GM12891 (cell line): ENCODE measurements at regions not wholly inside any gene's neighbourhood (a gene's known extent, or its start where the extent isn't known, plus 50 kb on each side); places are given as distances from the start of the nearest gene placed in this dataset.

Experiments used
- DNase-seq: peaks from one replicate; pipeline ENCODE4 v3.0.0; 2011; ENCODE audit warnings: low spot score; ENCODE audit not compliant: insufficient read length
- FAIRE-seq: peaks from 2 replicates; lab custom pipeline; 2011; peaks lifted over from hg19 to GRCh38; lab: Jason Lieb, UNC
- PAX5 ChIP-seq: IDR thresholded peaks from 2 replicates; pipeline ENCODE4 v1.6.1; 2011; ENCODE audit warnings: low read length, moderate library complexity, mild to moderate bottlenecking; ENCODE audit not compliant: insufficient read depth, severe bottlenecking
- POLR2A ChIP-seq: IDR thresholded peaks from 2 replicates; pipeline ENCODE4 v1.6.1; 2011; ENCODE audit warnings: low read depth, low read length, control low read depth
- POLR2AphosphoS5 ChIP-seq: IDR thresholded peaks from 2 replicates; pipeline ENCODE4 v1.6.1; 2011; ENCODE audit warnings: low read depth, low read length, control low read depth
- POU2F2 ChIP-seq: IDR thresholded peaks from 2 replicates; pipeline ENCODE4 v1.6.1; 2011; ENCODE audit warnings: low read depth, mild to moderate bottlenecking, control low read depth, low read length, moderate library complexity
- SPI1 ChIP-seq: IDR thresholded peaks from 2 replicates; pipeline ENCODE4 v1.6.1; 2011; ENCODE audit warnings: low read depth, low read length, control low read depth
- TAF1 ChIP-seq: IDR thresholded peaks from 2 replicates; pipeline ENCODE4 v1.6.1; 2011; ENCODE audit warnings: low read depth, low read length, control low read depth

GRCh38 chr5:126364206-126364902, 58.9 kb upstream of the GRAMD2B start:
- DNase-seq = no peak
- peak; percentile 33 for FAIRE-seq

GRCh38 chr5:126365446-126366198, 57.6 kb upstream of the GRAMD2B start:
- no peak for FAIRE-seq
- DNase-seq = no peak

More at GRCh38 chr5:126364206-126364902, 58.9 kb upstream of the GRAMD2B start:
- TF ChIP-seq PAX5 (no peak), SPI1 (no peak), POLR2A (no peak), POLR2AphosphoS5 (no peak), TAF1 (no peak)

GRCh38 chr5:126366199-126366560, 57.0 kb upstream of the GRAMD2B start:
- DNase-seq (no peak), FAIRE-seq (no peak)
- no peak for TF ChIP-seq POLR2A
- TF ChIP-seq TAF1 = no peak
- TF ChIP-seq PAX5 = no peak
- no peak for TF ChIP-seq POLR2AphosphoS5
- TF ChIP-seq POU2F2 = no peak
- TF ChIP-seq SPI1 = no peak

More at GRCh38 chr5:126365446-126366198, 57.6 kb upstream of the GRAMD2B start:
- TF ChIP-seq PAX5 = no peak

- no peak for DNase-seq
- no peak for TF ChIP-seq TAF1
- no peak for TF ChIP-seq POLR2A
- TF ChIP-seq SPI1 = no peak
- TF ChIP-seq POU2F2 = no peak
- TF ChIP-seq PAX5 = no peak
- TF ChIP-seq POLR2AphosphoS5 = no peak
- FAIRE-seq = no peak
Observed at GRCh38 chr5:126368239-126368812, 54.9 kb upstream of the GRAMD2B start.

GRCh38 chr5:126369083-126369482, 54.1 kb upstream of the GRAMD2B start:
- TF ChIP-seq PAX5 (no peak), POLR2AphosphoS5 (no peak), POU2F2 (no peak), SPI1 (no peak), POLR2A (no peak), TAF1 (no peak)
- FAIRE-seq (no peak), DNase-seq (no peak)

GRCh38 chr5:126369995-126370731, 53.0 kb upstream of the GRAMD2B start:
- TF ChIP-seq SPI1 (no peak), POU2F2 (no peak), POLR2A (no peak)
- DNase-seq (no peak), FAIRE-seq (peak; percentile 13)

- DNase-seq (no peak), FAIRE-seq (no peak)
Observed at GRCh38 chr5:126370796-126371718, 52.2 kb upstream of the GRAMD2B start.

GRCh38 chr5:126373375-126374108, 49.7 kb upstream of the GRAMD2B start:
- no peak for TF ChIP-seq POLR2AphosphoS5
- no peak for TF ChIP-seq POLR2A
- TF ChIP-seq TAF1 = no peak
- no peak for TF ChIP-seq PAX5
- TF ChIP-seq SPI1 = no peak
- TF ChIP-seq POU2F2 = no peak
- DNase-seq = no peak
- FAIRE-seq = peak; percentile 52

More at GRCh38 chr5:126370796-126371718, 52.2 kb upstream of the GRAMD2B start:
- no peak for TF ChIP-seq POU2F2
- TF ChIP-seq TAF1 = no peak
- TF ChIP-seq POLR2A = no peak
- TF ChIP-seq POLR2AphosphoS5 = no peak
- no peak for TF ChIP-seq SPI1
- no peak for TF ChIP-seq PAX5
